ENCODE measurements at regions not wholly inside any gene's neighbourhood (a gene's known extent, or its start where the extent isn't known, plus 50 kb on each side); places are given as distances from the start of the nearest gene placed in this dataset.

GRCh38 chr18:51621864-51622160, 424.3 kb upstream of the MEX3C start:
- TF ChIP-seq POLR2AphosphoS5 (IDR thresholded peaks at IDR 0.05; ENCODE audit: low read depth, low read length) (no peak), REST (IDR thresholded peaks at IDR 0.05; ENCODE audit: insufficient read depth in 1 of 2, low read depth in 2 of 2, low read length in 2 of 2) (no peak), SIN3A (IDR thresholded peaks at IDR 0.05; ENCODE audit: borderline replicate concordance, insufficient read depth, low read length) (no peak), TAF1 (IDR thresholded peaks at IDR 0.05; ENCODE audit: borderline replicate concordance, insufficient read depth, low read length) (no peak)

Measured in PFSK-1 (cell line).